Colonic mucosa (tissue), 4 donors: ENCODE measurements at regions not wholly inside any gene's neighbourhood (a gene's known extent, or its start where the extent isn't known, plus 50 kb on each side); places are given as distances from the start of the nearest gene placed in this dataset.

Experiments used
- DNase-seq: peaks from one replicate; pipeline ENCODE4 v3.0.0-alpha.2; 2020
- H3K27ac ChIP-seq: fragments of 200-600 bp; one replicate; pipeline ENCODE4 v1.8.0; 2021
- H3K27me3 ChIP-seq: fragments of 200-600 bp; one replicate; pipeline ENCODE4 v1.8.0; 2021
- H3K36me3 ChIP-seq: fragments of 200-600 bp; one replicate; pipeline ENCODE4 v1.8.0; 2021
- H3K4me1 ChIP-seq: fragments of 200-600 bp; one replicate; pipeline ENCODE4 v1.8.0; 2021; ENCODE audit warnings: mild to moderate bottlenecking
- H3K4me3 ChIP-seq: fragments of 200-600 bp; one replicate; pipeline ENCODE4 v1.8.0; 2021
- H3K9ac ChIP-seq, 2 donors: one replicate each; pipeline ENCODE4 v1.7.0; 2013; ENCODE audit warnings: control low read depth in 2 of 2, low read depth in 2 of 2, low read length in 2 of 2
- H3K9me3 ChIP-seq: fragments of 200-600 bp; one replicate; pipeline ENCODE4 v1.8.0; 2021
- intact Hi-C: fragments of 100-400 bp; cut with DNase I; formaldehyde crosslinking; loops from one replicate; pipeline ENCODE4 v1.14.1; 2022
- TF ChIP-seq, protein P1 (sequence below): fragments of 200-600 bp; IDR thresholded peaks from one replicate; pipeline ENCODE4 v1.8.0; 2022; ENCODE audit warnings: antibody characterized with exemption, mild to moderate bottlenecking
- donor health status: healthy.
- donor health status: DM: no; HTN: no; CAD: no.
- donor health status: DM: no; HTN: no; CAD: no.

- Histone ChIP-seq H3K27me3 (no peaks in the 10 kb centered on the region), H3K4me3 (no peak overlapping the region), H3K9me3 (no peaks in the 10 kb centered on the region), H3K9ac (no peak overlapping the region), H3K27ac (no peak overlapping the region), H3K4me1 (no peaks in the 10 kb centered on the region), H3K36me3 (no peaks in the 10 kb centered on the region)
- no peak for DNase-seq
- TF ChIP-seq, protein P1, sequence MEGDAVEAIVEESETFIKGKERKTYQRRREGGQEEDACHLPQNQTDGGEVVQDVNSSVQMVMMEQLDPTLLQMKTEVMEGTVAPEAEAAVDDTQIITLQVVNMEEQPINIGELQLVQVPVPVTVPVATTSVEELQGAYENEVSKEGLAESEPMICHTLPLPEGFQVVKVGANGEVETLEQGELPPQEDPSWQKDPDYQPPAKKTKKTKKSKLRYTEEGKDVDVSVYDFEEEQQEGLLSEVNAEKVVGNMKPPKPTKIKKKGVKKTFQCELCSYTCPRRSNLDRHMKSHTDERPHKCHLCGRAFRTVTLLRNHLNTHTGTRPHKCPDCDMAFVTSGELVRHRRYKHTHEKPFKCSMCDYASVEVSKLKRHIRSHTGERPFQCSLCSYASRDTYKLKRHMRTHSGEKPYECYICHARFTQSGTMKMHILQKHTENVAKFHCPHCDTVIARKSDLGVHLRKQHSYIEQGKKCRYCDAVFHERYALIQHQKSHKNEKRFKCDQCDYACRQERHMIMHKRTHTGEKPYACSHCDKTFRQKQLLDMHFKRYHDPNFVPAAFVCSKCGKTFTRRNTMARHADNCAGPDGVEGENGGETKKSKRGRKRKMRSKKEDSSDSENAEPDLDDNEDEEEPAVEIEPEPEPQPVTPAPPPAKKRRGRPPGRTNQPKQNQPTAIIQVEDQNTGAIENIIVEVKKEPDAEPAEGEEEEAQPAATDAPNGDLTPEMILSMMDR = no peak
- intact Hi-C loops = no loop called here
Measured at GRCh38 chr15:95830281-95830680, 500.2 kb upstream of the NR2F2 start.

GRCh38 chr15:95832668-95833067 lies 497.8 kb upstream of the NR2F2 start:
- intact Hi-C loops = no loop called here
- no peak for DNase-seq
- no peaks in the 10 kb centered on the region for H3K4me1 ChIP-seq
- no peaks in the 10 kb centered on the region for H3K9me3 ChIP-seq
- H3K4me3 ChIP-seq = no peak overlapping the region
- H3K27ac ChIP-seq = no peak overlapping the region
- no peak overlapping the region for H3K9ac ChIP-seq
- TF ChIP-seq, protein P1 = no peak
- no peaks in the 10 kb centered on the region for H3K36me3 ChIP-seq
- H3K27me3 ChIP-seq = no peaks in the 10 kb centered on the region

- Histone ChIP-seq H3K27me3 (no peaks in the 10 kb centered on the region), H3K9me3 (no peaks in the 10 kb centered on the region), H3K4me3 (no peak overlapping the region), H3K9ac (no peak overlapping the region), H3K4me1 (no peaks in the 10 kb centered on the region), H3K36me3 (no peaks in the 10 kb centered on the region), H3K27ac (no peak overlapping the region)
- intact Hi-C loops = no loop called here
- TF ChIP-seq, protein P1 = no peak
- DNase-seq = no peak
Measured at GRCh38 chr15:95834028-95834804, 496.3 kb upstream of the NR2F2 start.

DNA sequence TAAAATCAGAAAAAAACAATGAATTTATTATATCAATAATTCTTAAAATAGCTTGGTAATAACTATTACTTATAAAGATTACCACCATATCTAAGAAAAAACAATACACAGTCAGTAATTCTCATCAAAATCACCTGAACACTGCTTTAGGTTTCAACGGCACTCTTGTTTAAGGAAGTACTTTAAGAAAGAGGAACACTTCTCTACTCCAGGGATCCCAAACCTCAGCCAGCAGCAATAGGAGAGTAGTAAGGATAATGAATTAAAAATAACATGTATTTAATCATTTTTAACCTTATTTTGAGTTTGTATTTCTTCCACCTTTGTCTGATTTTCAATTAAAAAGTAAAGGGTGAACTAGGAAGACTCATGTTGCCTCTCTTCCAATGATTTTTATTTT lies 494.0 kb upstream of the NR2F2 start:
- TF ChIP-seq, protein P1 = no peak
- Histone ChIP-seq H3K36me3 (no peaks in the 10 kb centered on the region), H3K27ac (no peak overlapping the region), H3K9me3 (no peaks in the 10 kb centered on the region), H3K9ac (no peak overlapping the region), H3K27me3 (no peaks in the 10 kb centered on the region), H3K4me1 (no peaks in the 10 kb centered on the region), H3K4me3 (no peak overlapping the region)
- no peak for DNase-seq
- intact Hi-C loops = no loop called here

DNA sequence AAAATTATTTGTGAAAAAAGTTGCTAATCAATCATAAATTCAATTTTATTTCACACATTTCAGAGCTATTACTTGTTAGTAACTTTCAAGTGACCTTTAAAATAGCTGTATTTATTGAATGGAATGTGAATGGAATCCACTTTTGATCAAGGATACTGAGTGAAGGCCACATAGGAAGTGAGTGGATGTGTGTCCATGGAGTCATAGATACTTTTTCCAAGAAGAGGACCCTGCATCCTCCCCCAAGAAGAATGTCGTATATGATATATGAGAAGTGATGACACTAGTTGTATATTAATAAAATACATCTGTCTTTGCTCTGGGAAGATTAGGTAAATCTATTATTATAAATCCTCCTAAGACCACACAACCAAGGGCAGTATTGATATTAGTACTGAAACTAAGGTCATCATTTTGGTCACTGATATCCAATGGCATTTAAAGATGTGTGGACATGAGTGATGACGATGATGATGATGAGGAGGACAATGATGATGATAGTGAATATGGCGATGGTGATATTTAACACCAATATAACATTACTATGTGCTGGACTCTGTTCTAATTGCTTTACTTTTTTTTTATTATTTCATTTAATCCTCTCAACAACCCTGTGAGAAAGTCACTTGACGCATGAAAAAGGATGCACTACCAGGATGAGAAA lies 493.0 kb upstream of the NR2F2 start:
- Histone ChIP-seq H3K27me3 (no peaks in the 10 kb centered on the region), H3K4me1 (no peaks in the 10 kb centered on the region), H3K36me3 (no peaks in the 10 kb centered on the region), H3K9ac (no peak overlapping the region), H3K27ac (no peak overlapping the region), H3K4me3 (no peak overlapping the region), H3K9me3 (no peaks in the 10 kb centered on the region)
- TF ChIP-seq, protein P1 = no peak
- intact Hi-C loops = no loop called here
- no peak for DNase-seq
